Upper lobe of left lung (tissue), 6 donors: ENCODE measurements at regions not wholly inside any gene's neighbourhood (a gene's known extent, or its start where the extent isn't known, plus 50 kb on each side); places are given as distances from the start of the nearest gene placed in this dataset.

Experiments
- ATAC-seq, 2 donors: fragments of 200-7000 bp; cut with Tn5 transposase; one replicate each; pipeline ENCODE4 v1.9.1; 2022; ENCODE audit warnings: mild to moderate bottlenecking in 2 of 2, moderate library complexity in 2 of 2; ENCODE audit not compliant: low FRiP score in 2 of 2
- DNase-seq, 2 donors: peaks; one replicate each; pipeline ENCODE4 v3.0.0-alpha.2; 2019 to 2020
- H3K27ac ChIP-seq, 4 donors: fragments of 200-600 bp; sonication (generic); one replicate each; pipeline ENCODE4 v1.5.1; 2016 to 2019
- H3K27me3 ChIP-seq, 4 donors: fragments of 200-600 bp; sonication (generic); one replicate each; pipeline ENCODE4 v1.5.1; 2017 to 2019
- H3K36me3 ChIP-seq, 4 donors: fragments of 200-600 bp; sonication (generic); one replicate each; pipeline ENCODE4 v1.5.1; 2016 to 2019
- H3K4me1 ChIP-seq, 4 donors: fragments of 200-600 bp; sonication (generic); one replicate each; pipeline ENCODE4 v1.5.1; 2018 to 2019
- H3K4me3 ChIP-seq, 4 donors: fragments of 200-600 bp; sonication (generic); one replicate each; pipeline ENCODE4 v1.5.1; 2017 to 2019; ENCODE audit warnings: mild to moderate bottlenecking in 2 of 4, moderate library complexity in 1 of 4
- H3K9me3 ChIP-seq, 4 donors: fragments of 200-600 bp; sonication (generic); one replicate each; pipeline ENCODE4 v1.5.1; 2018 to 2019
- CTCF ChIP-seq, 6 experiments: fragments of 450-650 bp in 4 of 6; fragments of 200-600 bp in 2 of 6; sonication (generic) in 2 of 6; IDR thresholded peaks; one replicate each; pipeline ENCODE4 v1.5.1; 2016 to 2019; ENCODE audit warnings: antibody characterized with exemption in 6 of 6
- EP300 ChIP-seq, 4 donors: sonication (generic); formaldehyde crosslinking; IDR thresholded peaks; one replicate each; pipeline ENCODE4 v1.5.1; 2017; ENCODE audit warnings: antibody characterized with exemption in 4 of 4, control low read depth in 2 of 4
- POLR2A ChIP-seq, 4 donors: fragments of 450-650 bp; IDR thresholded peaks; one replicate each; pipeline ENCODE4 v1.5.1; 2016 to 2017; ENCODE audit warnings: antibody characterized with exemption in 4 of 4, mild to moderate bottlenecking in 2 of 4
- POLR2AphosphoS5 ChIP-seq, 2 donors: sonication (generic); formaldehyde crosslinking; IDR thresholded peaks; one replicate each; pipeline ENCODE4 v1.5.1; 2017; ENCODE audit warnings: antibody characterized with exemption in 2 of 2
- WGBS, 2 donors: methylation state at CpG; one replicate each; pipeline ENCODE4 v1.1.5; 2017 to 2018; 5-methylcytosine and 5-hydroxymethylcytosine counted together
- donor health status: DM: no; HTN: no; CAD: no; lungs with moderate emphysema.
- donor health status: DM: no; HTN: yes; CAD: no; lungs with severe emphysema.

- 88 to 92% methylated on average over 1 of the region's 1 CpG for WGBS, 2 donors
- no peaks in the 10 kb centered on the region for H3K36me3 ChIP-seq
- H3K4me1 ChIP-seq: no peaks in the 10 kb centered on the region
- no peaks in the 10 kb centered on the region for H3K9me3 ChIP-seq
- H3K27me3 ChIP-seq: no peaks in the 10 kb centered on the region
- no peak overlapping the region for H3K4me3 ChIP-seq
- no peak for TF ChIP-seq POLR2A (IDR thresholded peaks at IDR 0.05)
- no peak for TF ChIP-seq EP300 (IDR thresholded peaks at IDR 0.05)
- TF ChIP-seq CTCF (IDR thresholded peaks at IDR 0.05): no peak
- TF ChIP-seq POLR2AphosphoS5 (IDR thresholded peaks at IDR 0.05): no peak
- no peak for DNase-seq
- no peak overlapping the region for H3K27ac ChIP-seq
- ATAC-seq: no peak
Observed at GRCh38 chr4:164616961-164617360, 137.0 kb upstream of the SMIM31 start.

GRCh38 chr4:164617426-164617825, 136.5 kb upstream of the SMIM31 start:
- Histone ChIP-seq H3K4me1 (no peaks in the 10 kb centered on the region), H3K27ac (no peak overlapping the region), H3K9me3 (no peaks in the 10 kb centered on the region), H3K27me3 (no peaks in the 10 kb centered on the region), H3K4me3 (no peak overlapping the region), H3K36me3 (no peaks in the 10 kb centered on the region)
- TF ChIP-seq CTCF (IDR thresholded peaks at IDR 0.05) (no peak), POLR2A (IDR thresholded peaks at IDR 0.05) (no peak), POLR2AphosphoS5 (IDR thresholded peaks at IDR 0.05) (no peak), EP300 (IDR thresholded peaks at IDR 0.05) (no peak)
- ATAC-seq (no peak), DNase-seq (no peak)

GRCh38 chr4:164617911-164618310, 136.0 kb upstream of the SMIM31 start:
- H3K9me3 ChIP-seq: no peaks in the 10 kb centered on the region
- H3K27me3 ChIP-seq: no peaks in the 10 kb centered on the region
- H3K36me3 ChIP-seq: no peaks in the 10 kb centered on the region
- 69 to 76% methylated on average over 3 of the region's 3 CpGs for WGBS, 2 donors
- H3K4me3 ChIP-seq: no peak overlapping the region
- TF ChIP-seq EP300 (IDR thresholded peaks at IDR 0.05) (no peak), POLR2AphosphoS5 (IDR thresholded peaks at IDR 0.05) (no peak), CTCF (IDR thresholded peaks at IDR 0.05) (no peak)
- H3K4me1 ChIP-seq: no peaks in the 10 kb centered on the region
- no peak overlapping the region for H3K27ac ChIP-seq
- no peak for ATAC-seq
- DNase-seq: no peak

GRCh38 chr4:164621886-164622521, 131.9 kb upstream of the SMIM31 start:
- Histone ChIP-seq H3K4me3 (no peak overlapping the region), H3K27ac (no peak overlapping the region), H3K27me3 (no peaks in the 10 kb centered on the region), H3K9me3 (no peaks in the 10 kb centered on the region), H3K36me3 (no peaks in the 10 kb centered on the region), H3K4me1 (no peaks in the 10 kb centered on the region)
- TF ChIP-seq EP300 (IDR thresholded peaks at IDR 0.05) (no peak), CTCF (IDR thresholded peaks at IDR 0.05) (no peak), POLR2AphosphoS5 (IDR thresholded peaks at IDR 0.05) (no peak), POLR2A (IDR thresholded peaks at IDR 0.05) (no peak)
- DNase-seq (no peak), ATAC-seq (no peak)
- WGBS, 2 donors: 53 to 59% methylated on average over 4 of the region's 4 CpGs

GRCh38 chr4:164623099-164623498, 130.8 kb upstream of the SMIM31 start:
- Histone ChIP-seq H3K4me3 (no peak overlapping the region), H3K9me3 (no peaks in the 10 kb centered on the region), H3K36me3 (no peaks in the 10 kb centered on the region), H3K27ac (no peak overlapping the region), H3K27me3 (no peaks in the 10 kb centered on the region), H3K4me1 (no peaks in the 10 kb centered on the region)
- 55% methylated on average over 1 of the region's 1 CpG; no CpG with 5 or more reads in 1 of the 2 donors for WGBS, 2 donors
- ATAC-seq (peak; percentile 16 to 43), DNase-seq (no peak)
- TF ChIP-seq CTCF (IDR thresholded peaks at IDR 0.05) (no peak), POLR2AphosphoS5 (IDR thresholded peaks at IDR 0.05) (no peak), EP300 (IDR thresholded peaks at IDR 0.05) (no peak)
